ENCODE measurements at regions not wholly inside any gene's neighbourhood (a gene's known extent, or its start where the extent isn't known, plus 50 kb on each side); places are given as distances from the start of the nearest gene placed in this dataset.

- no peak for TF ChIP-seq CTCF (IDR thresholded peaks at IDR 0.05)
- no peak for TF ChIP-seq SIN3A (IDR thresholded peaks at IDR 0.05; ENCODE audit: borderline replicate concordance, insufficient read depth, low read depth, low read length)
- no peak for TF ChIP-seq TCF7L2 (IDR thresholded peaks at IDR 0.05; ENCODE audit: low read depth, low read length)
Measured at GRCh38 chr5:92704590-92704989, 876.4 kb downstream of the NR2F1-AS1 start.
